ENCODE measurements at regions not wholly inside any gene's neighbourhood (a gene's known extent, or its start where the extent isn't known, plus 50 kb on each side); places are given as distances from the start of the nearest gene placed in this dataset.

DNA sequence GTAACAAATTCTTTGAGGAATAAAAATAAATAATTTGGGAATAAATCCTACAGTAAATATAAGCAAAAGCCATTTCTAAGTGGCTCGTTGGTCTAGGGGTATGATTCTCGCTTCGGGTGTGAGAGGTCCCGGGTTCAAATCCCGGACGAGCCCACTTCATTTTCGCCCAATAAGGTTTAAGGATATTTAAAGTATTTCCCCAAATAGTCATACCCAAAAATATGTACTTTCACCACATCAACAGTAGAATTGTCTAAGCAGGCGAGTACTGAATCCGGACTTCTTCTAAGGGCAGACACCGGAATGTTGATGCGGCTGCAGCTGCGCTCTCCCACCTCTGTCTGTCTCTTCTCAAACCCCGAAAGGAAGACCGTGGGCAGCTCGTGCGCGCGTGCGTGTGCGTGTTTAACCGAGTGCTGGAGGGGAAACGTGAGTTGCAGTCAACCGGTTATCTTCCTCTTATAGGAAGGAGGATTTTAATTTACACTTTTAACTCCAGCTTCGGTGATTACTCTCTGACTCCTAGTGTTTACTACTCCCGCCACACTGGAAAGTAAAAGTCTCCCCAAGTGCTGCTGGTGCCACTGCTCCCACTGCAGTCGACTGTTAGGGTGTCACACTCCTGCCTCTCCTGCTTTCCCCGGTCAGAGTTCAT is 155.7 kb upstream of the PRSS16 start:
- DNase-seq (ENCODE audit: low spot score), result no peak
- Histone ChIP-seq H3K4me1 (ENCODE audit: control insufficient read depth in 4 of 4, insufficient read depth in 4 of 4, low read length in 3 of 4) (peaks cover 0 to 3% (median 0%) of the 10 kb centered on the region in 4 donors), H3K27ac (ENCODE audit: low read depth in 1 of 2, low read length in 2 of 2) (no peak overlapping the region), H3K36me3 (ENCODE audit: control insufficient read depth in 4 of 4, insufficient read depth in 3 of 4, low read depth in 1 of 4, low read length in 3 of 4) (no peaks in the 10 kb centered on the region), H3K27me3 (ENCODE audit: control insufficient read depth in 4 of 4, insufficient read depth in 4 of 4, low read length in 3 of 4) (peaks cover 0 to 11% (median 5%) of the 10 kb centered on the region in 4 donors), H3K4me3 (ENCODE audit: low read depth in 1 of 3, low read length in 3 of 3) (no peak overlapping the region), H3K9me3 (ENCODE audit: control insufficient read depth in 4 of 4, low read length in 3 of 4) (no peaks in the 10 kb centered on the region), H3K9ac (ENCODE audit: low read depth in 1 of 2, low read length in 2 of 2) (no peak overlapping the region)
- TF ChIP-seq FOXA1 (IDR thresholded peaks at IDR 0.05) (no peak), TAF1 (conservative IDR thresholded peaks at IDR 0.05) (no peak), MAX (IDR thresholded peaks at IDR 0.05) (no peak), EGR1 (IDR thresholded peaks at IDR 0.05; ENCODE audit: low read depth in 2 of 2) (no peak)
- TF ChIP-seq, protein P1, sequence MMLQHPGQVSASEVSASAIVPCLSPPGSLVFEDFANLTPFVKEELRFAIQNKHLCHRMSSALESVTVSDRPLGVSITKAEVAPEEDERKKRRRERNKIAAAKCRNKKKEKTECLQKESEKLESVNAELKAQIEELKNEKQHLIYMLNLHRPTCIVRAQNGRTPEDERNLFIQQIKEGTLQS (IDR thresholded peaks at IDR 0.05), result peak; percentile 20
- WGBS, result 4% methylated on average over 27 of the region's 27 CpGs

DNA sequence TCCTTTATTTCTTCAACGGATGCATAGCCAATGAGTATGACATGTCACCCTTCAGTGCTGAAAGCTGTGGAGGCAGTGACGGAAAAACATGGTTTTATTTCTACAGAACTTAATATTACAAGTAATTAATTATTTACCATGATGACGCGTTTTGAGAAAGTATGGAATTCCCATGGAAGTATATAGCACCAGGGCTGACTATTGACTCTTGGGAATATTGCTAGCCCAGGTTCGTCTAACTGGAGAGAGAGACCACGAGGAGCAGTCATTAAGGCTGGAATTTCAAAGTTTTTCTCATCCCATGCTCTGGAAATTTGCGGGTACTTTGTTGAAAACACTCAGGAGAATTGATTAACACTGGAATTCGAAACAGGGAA is 155.2 kb upstream of the PRSS16 start:
- no peak overlapping the region for H3K27ac ChIP-seq (ENCODE audit: low read depth in 1 of 2, low read length in 2 of 2)
- H3K9ac ChIP-seq (ENCODE audit: low read depth in 1 of 2, low read length in 2 of 2), result no peak overlapping the region
- no peaks in the 10 kb centered on the region for H3K36me3 ChIP-seq (ENCODE audit: control insufficient read depth in 4 of 4, insufficient read depth in 3 of 4, low read depth in 1 of 4, low read length in 3 of 4)
- WGBS, result 39% methylated on average over 8 of the region's 8 CpGs
- H3K4me1 ChIP-seq (ENCODE audit: control insufficient read depth in 4 of 4, insufficient read depth in 4 of 4, low read length in 3 of 4), result peaks cover 0 to 5% (median under 1%) of the 10 kb centered on the region in 4 donors
- no peak overlapping the region for H3K4me3 ChIP-seq (ENCODE audit: low read depth in 1 of 3, low read length in 3 of 3)
- peaks cover 0 to 11% (median 5%) of the 10 kb centered on the region in 4 donors for H3K27me3 ChIP-seq (ENCODE audit: control insufficient read depth in 4 of 4, insufficient read depth in 4 of 4, low read length in 3 of 4)
- TF ChIP-seq HNF4G (IDR thresholded peaks at IDR 0.05) (no peak), FOXA2 (IDR thresholded peaks at IDR 0.05) (no peak), RAD21 (IDR thresholded peaks at IDR 0.05) (no peak), RXRA (IDR thresholded peaks at IDR 0.05) (no peak), SP1 (IDR thresholded peaks at IDR 0.05) (no peak), JUND (IDR thresholded peaks at IDR 0.05) (no peak), NR2F2 (IDR thresholded peaks at IDR 0.05) (no peak)
- TF ChIP-seq, protein P2, sequence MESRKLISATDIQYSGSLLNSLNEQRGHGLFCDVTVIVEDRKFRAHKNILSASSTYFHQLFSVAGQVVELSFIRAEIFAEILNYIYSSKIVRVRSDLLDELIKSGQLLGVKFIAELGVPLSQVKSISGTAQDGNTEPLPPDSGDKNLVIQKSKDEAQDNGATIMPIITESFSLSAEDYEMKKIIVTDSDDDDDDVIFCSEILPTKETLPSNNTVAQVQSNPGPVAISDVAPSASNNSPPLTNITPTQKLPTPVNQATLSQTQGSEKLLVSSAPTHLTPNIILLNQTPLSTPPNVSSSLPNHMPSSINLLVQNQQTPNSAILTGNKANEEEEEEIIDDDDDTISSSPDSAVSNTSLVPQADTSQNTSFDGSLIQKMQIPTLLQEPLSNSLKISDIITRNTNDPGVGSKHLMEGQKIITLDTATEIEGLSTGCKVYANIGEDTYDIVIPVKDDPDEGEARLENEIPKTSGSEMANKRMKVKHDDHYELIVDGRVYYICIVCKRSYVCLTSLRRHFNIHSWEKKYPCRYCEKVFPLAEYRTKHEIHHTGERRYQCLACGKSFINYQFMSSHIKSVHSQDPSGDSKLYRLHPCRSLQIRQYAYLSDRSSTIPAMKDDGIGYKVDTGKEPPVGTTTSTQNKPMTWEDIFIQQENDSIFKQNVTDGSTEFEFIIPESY (IDR thresholded peaks at IDR 0.05), result no peak
- peaks cover 0 to 4% (median under 1%) of the 10 kb centered on the region in 4 donors for H3K9me3 ChIP-seq (ENCODE audit: control insufficient read depth in 4 of 4, low read length in 3 of 4)
- no peak for DNase-seq (ENCODE audit: low spot score)

DNA sequence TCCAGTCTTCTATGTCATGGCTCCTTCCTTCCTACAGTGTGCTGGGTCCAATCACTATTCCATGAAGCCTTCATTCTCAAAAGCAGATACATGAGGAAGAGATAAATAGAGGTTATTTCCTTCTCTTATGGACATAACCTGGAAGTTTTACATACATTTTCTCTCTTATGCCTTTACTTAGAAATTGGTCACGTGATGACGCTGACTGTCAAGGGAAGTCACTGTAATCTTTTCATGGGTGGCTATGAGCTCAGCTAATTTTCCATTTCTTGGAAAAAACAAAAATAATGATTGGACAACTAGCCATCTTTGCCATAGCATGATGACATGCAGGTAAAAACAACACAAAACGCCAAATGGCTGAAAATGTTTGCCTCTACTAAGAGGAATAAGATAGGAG is 151.6 kb upstream of the PRSS16 start:
- no peaks in the 10 kb centered on the region for H3K36me3 ChIP-seq (ENCODE audit: control insufficient read depth in 4 of 4, insufficient read depth in 3 of 4, low read depth in 1 of 4, low read length in 3 of 4)
- TF ChIP-seq JUND (IDR thresholded peaks at IDR 0.05) (no peak), CTCF (IDR thresholded peaks at IDR 0.05; ENCODE audit: low read depth, low read length, missing input control) (no peak), FOXA1 (IDR thresholded peaks at IDR 0.05) (no peak), SP1 (IDR thresholded peaks at IDR 0.05) (no peak), RXRA (IDR thresholded peaks at IDR 0.05) (no peak)
- H3K9me3 ChIP-seq (ENCODE audit: control insufficient read depth in 4 of 4, low read length in 3 of 4), result peaks cover 0 to 4% (median 1%) of the 10 kb centered on the region in 4 donors
- WGBS, result 82% methylated on average over 3 of the region's 3 CpGs
- H3K27ac ChIP-seq (ENCODE audit: low read depth in 1 of 2, low read length in 2 of 2), result no peak overlapping the region
- H3K27me3 ChIP-seq (ENCODE audit: control insufficient read depth in 4 of 4, insufficient read depth in 4 of 4, low read length in 3 of 4), result peaks cover 0 to 13% (median 8%) of the 10 kb centered on the region in 4 donors
- no peak overlapping the region for H3K4me3 ChIP-seq (ENCODE audit: low read depth in 1 of 3, low read length in 3 of 3)
- H3K4me1 ChIP-seq (ENCODE audit: control insufficient read depth in 4 of 4, insufficient read depth in 4 of 4, low read length in 3 of 4), result peaks cover 0 to 5% (median under 1%) of the 10 kb centered on the region in 4 donors
- DNase-seq (ENCODE audit: low spot score), result no peak
- no peak overlapping the region for H3K9ac ChIP-seq (ENCODE audit: low read depth in 1 of 2, low read length in 2 of 2)
